PC-3 (cell line): ENCODE measurements at regions not wholly inside any gene's neighbourhood (a gene's known extent, or its start where the extent isn't known, plus 50 kb on each side); places are given as distances from the start of the nearest gene placed in this dataset.

Experiments used
- ATAC-seq: fragments of 200-7000 bp; cut with Tn5 transposase; 2 replicates; pipeline ENCODE4 v1.9.1; 2020; ENCODE audit warnings: mild to moderate bottlenecking, moderate library complexity
- BruUV-seq: library from RNA; stranded (reverse); fragments of 400-500 nt; replicated peaks from 2 replicates; lab custom pipeline; 2021; lab: Mats Ljungman, UMichigan
- CTCF ChIA-PET: fragments of 300-600 bp; sonication (Branson Sonifier 250); formaldehyde crosslinking; loops from one replicate; lab custom pipeline; 2022; ENCODE audit warnings: antibody characterized with exemption; lab: Charles Lee
- POLR2A ChIA-PET: fragments of 300-600 bp; sonication (Branson Sonifier 250); formaldehyde crosslinking; loops from one replicate; lab custom pipeline; 2022; ENCODE audit warnings: antibody characterized with exemption; ENCODE audit not compliant: unreplicated experiment; lab: Charles Lee
- DNase-seq: peaks from one replicate; pipeline ENCODE4 v3.0.0-alpha.2; 2015
- H2AFZ ChIP-seq: fragments of 300-600 bp; sonication (generic); 2 replicates; pipeline ENCODE4 v1.6.0; 2016; ENCODE audit warnings: antibody characterized with exemption, low read length
- H3F3A ChIP-seq: fragments of 300-600 bp; sonication (generic); one replicate; pipeline ENCODE4 v1.6.0; 2017; ENCODE audit warnings: antibody characterized with exemption, low read length, control low read depth, mild to moderate bottlenecking; ENCODE audit not compliant: unreplicated experiment
- H3K27ac ChIP-seq: fragments of 300-600 bp; sonication (generic); 2 replicates; pipeline ENCODE4 v1.5.1; 2016; ENCODE audit warnings: mild to moderate bottlenecking, low read length
- H3K27me3 ChIP-seq: fragments of 300-600 bp; sonication (generic); 2 replicates; pipeline ENCODE4 v1.6.1; 2016; ENCODE audit warnings: low read length, mixed read lengths
- H3K36me3 ChIP-seq: fragments of 300-600 bp; sonication (generic); 2 replicates; pipeline ENCODE4 v1.6.1; 2016; ENCODE audit warnings: low read depth, mixed run types, low read length, mixed read lengths
- H3K4me1 ChIP-seq: fragments of 300-600 bp; sonication (generic); 2 replicates; pipeline ENCODE4 v1.5.1; 2016; ENCODE audit warnings: low read length; ENCODE audit not compliant: insufficient read depth
- H3K4me2 ChIP-seq: fragments of 300-600 bp; sonication (generic); 2 replicates; pipeline ENCODE4 v1.6.0; 2016; ENCODE audit warnings: low read length
- H3K4me3 ChIP-seq: fragments of 300-600 bp; sonication (generic); 2 replicates; pipeline ENCODE4 v1.5.1; 2016; ENCODE audit warnings: mild to moderate bottlenecking, low read length, mixed read lengths
- H3K79me2 ChIP-seq: fragments of 300-600 bp; sonication (generic); 2 replicates; pipeline ENCODE4 v1.6.1; 2017; ENCODE audit warnings: low read length, mixed read lengths
- H3K9ac ChIP-seq: fragments of 300-600 bp; sonication (generic); 2 replicates; pipeline ENCODE4 v1.6.0; 2016; ENCODE audit warnings: mild to moderate bottlenecking, low read length
- H3K9me2 ChIP-seq: fragments of 300-600 bp; sonication (generic); replicated peaks from 2 replicates; pipeline ENCODE4 v1.6.1; 2016; ENCODE audit warnings: mixed run types, low read length, mixed read lengths
- H3K9me3 ChIP-seq: fragments of 300-600 bp; sonication (generic); 2 replicates; pipeline ENCODE4 v1.6.1; 2016; ENCODE audit warnings: low read length, mixed read lengths
- H4K20me1 ChIP-seq: fragments of 300-600 bp; sonication (generic); 2 replicates; pipeline ENCODE4 v1.6.1; 2016; ENCODE audit warnings: low read length, mixed read lengths
- EZH2 ChIP-seq: fragments of 300-600 bp; sonication (generic); IDR thresholded peaks from one replicate; pipeline ENCODE4 v1.6.1; 2017; ENCODE audit warnings: antibody characterized with exemption, mild to moderate bottlenecking, low read length; ENCODE audit not compliant: unreplicated experiment
- EZH2phosphoT487 ChIP-seq: fragments of 300-600 bp; sonication (generic); IDR thresholded peaks from 2 replicates; pipeline ENCODE4 v1.6.1; 2018; ENCODE audit warnings: mild to moderate bottlenecking, antibody characterized with exemption, low read length, borderline replicate concordance
- intact Hi-C: fragments of 100-400 bp; cut with micrococcal nuclease; formaldehyde crosslinking; loops from 2 replicates; pipeline ENCODE4 v1.9.0; 2023
- TF ChIP-seq, protein P1 (sequence below): fragments of 300-600 bp; sonication (generic); conservative IDR thresholded peaks from 2 replicates; pipeline ENCODE4 v1.5.1; 2017; ENCODE audit warnings: antibody characterized with exemption, low read depth, mild to moderate bottlenecking, low read length

DNA sequence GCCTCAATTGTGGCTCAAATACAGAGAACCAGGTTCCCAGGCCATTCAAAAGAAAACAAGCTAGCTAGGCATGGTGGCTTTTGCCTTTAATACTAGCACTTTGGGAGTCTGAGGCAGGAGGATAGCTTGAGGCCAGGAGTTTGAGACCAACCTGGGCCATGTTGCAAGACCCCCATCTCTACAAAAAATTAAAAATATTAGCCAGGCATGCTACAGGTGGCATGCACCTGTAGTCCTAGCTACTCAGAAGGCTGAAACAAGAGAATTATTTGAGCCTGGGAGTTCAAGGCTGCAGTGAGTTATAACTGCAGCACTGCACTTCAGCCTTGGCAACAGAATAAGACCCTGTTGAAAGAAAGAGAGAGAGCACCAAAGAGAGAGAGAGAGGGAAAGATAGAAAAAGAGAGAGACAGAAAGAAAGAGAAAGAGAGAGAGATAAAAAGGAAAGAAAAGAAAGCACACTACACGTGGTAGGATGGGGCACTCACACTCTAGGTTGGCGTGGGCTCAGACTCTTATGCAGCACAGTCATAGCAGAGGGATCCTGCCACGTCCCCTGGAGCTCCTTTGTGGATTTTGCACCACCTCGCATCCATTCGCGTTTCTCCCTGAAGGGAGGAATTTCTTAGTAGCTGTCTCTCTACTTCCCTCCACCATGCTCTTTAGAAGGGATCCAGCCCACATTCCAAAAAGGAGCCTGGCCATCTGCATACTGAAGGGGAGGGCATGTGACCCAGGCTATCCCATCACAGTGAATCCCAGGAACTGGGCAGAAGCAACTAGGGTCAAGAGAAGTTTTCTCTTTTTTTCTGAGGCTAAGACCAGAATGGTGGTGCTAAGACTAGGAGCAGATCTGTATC lies 789.9 kb downstream of the UQCRFS1 start:
- TF ChIP-seq EZH2, result no peak
- TF ChIP-seq, protein P1, sequence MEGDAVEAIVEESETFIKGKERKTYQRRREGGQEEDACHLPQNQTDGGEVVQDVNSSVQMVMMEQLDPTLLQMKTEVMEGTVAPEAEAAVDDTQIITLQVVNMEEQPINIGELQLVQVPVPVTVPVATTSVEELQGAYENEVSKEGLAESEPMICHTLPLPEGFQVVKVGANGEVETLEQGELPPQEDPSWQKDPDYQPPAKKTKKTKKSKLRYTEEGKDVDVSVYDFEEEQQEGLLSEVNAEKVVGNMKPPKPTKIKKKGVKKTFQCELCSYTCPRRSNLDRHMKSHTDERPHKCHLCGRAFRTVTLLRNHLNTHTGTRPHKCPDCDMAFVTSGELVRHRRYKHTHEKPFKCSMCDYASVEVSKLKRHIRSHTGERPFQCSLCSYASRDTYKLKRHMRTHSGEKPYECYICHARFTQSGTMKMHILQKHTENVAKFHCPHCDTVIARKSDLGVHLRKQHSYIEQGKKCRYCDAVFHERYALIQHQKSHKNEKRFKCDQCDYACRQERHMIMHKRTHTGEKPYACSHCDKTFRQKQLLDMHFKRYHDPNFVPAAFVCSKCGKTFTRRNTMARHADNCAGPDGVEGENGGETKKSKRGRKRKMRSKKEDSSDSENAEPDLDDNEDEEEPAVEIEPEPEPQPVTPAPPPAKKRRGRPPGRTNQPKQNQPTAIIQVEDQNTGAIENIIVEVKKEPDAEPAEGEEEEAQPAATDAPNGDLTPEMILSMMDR, result no peak
- TF ChIP-seq EZH2phosphoT487, result no peak
- DNase-seq (no peak), ATAC-seq (no peak)
- Histone ChIP-seq H3K9me3 (no peaks in the 10 kb centered on the region), H2AFZ (no peak overlapping the region), H3K27me3 (no peaks in the 10 kb centered on the region), H3F3A (no peaks in the 10 kb centered on the region), H3K9ac (no peak overlapping the region), H3K4me2 (no peak overlapping the region), H4K20me1 (no peaks in the 10 kb centered on the region), H3K36me3 (no peaks in the 10 kb centered on the region), H3K4me1 (no peaks in the 10 kb centered on the region), H3K9me2 (no peaks in the 10 kb centered on the region), H3K79me2 (no peaks in the 10 kb centered on the region), H3K27ac (no peak overlapping the region), H3K4me3 (no peak overlapping the region)
- intact Hi-C loops, result no loop called here
- no TSS peak for BruUV-seq
- ChIA-PET POLR2A (no interaction called here), CTCF (no interaction called here)

DNA sequence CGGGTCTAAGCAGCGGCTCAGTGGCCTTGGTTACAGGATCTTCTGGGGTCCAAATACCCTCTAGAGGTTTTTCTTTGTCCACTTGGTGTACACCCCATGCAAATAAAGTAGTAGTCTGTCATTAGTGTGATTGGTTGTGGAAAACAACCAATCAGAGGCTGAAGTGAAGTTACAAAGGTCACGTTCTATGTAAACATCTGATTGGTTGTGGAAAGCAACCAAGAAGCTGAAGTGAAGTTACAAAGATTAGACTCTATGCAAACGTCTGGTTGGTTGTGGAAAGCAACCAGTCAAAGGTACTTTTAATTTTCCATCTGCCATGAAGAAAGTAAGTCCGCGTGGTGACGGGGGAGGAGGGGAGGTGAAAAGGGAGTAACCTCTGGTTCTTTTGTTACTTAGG lies 790.9 kb downstream of the UQCRFS1 start:
- no peak overlapping the region for H3K27ac ChIP-seq
- intact Hi-C loops, result no loop called here
- no peak overlapping the region for H2AFZ ChIP-seq
- TF ChIP-seq EZH2 (no peak), EZH2phosphoT487 (no peak)
- TF ChIP-seq, protein P1, result no peak
- no peak overlapping the region for H3K4me3 ChIP-seq
- no peaks in the 10 kb centered on the region for H3K4me1 ChIP-seq
- BruUV-seq, result no TSS peak
- H4K20me1 ChIP-seq, result no peaks in the 10 kb centered on the region
- CTCF ChIA-PET, result no interaction called here
- POLR2A ChIA-PET, result no interaction called here
- H3K9ac ChIP-seq, result no peak overlapping the region
- H3F3A ChIP-seq, result no peaks in the 10 kb centered on the region
- no peaks in the 10 kb centered on the region for H3K9me2 ChIP-seq
- ATAC-seq (no peak), DNase-seq (no peak)
- H3K79me2 ChIP-seq, result no peaks in the 10 kb centered on the region
- H3K9me3 ChIP-seq, result no peaks in the 10 kb centered on the region
- H3K36me3 ChIP-seq, result no peaks in the 10 kb centered on the region
- H3K27me3 ChIP-seq, result no peaks in the 10 kb centered on the region
- no peak overlapping the region for H3K4me2 ChIP-seq

DNA sequence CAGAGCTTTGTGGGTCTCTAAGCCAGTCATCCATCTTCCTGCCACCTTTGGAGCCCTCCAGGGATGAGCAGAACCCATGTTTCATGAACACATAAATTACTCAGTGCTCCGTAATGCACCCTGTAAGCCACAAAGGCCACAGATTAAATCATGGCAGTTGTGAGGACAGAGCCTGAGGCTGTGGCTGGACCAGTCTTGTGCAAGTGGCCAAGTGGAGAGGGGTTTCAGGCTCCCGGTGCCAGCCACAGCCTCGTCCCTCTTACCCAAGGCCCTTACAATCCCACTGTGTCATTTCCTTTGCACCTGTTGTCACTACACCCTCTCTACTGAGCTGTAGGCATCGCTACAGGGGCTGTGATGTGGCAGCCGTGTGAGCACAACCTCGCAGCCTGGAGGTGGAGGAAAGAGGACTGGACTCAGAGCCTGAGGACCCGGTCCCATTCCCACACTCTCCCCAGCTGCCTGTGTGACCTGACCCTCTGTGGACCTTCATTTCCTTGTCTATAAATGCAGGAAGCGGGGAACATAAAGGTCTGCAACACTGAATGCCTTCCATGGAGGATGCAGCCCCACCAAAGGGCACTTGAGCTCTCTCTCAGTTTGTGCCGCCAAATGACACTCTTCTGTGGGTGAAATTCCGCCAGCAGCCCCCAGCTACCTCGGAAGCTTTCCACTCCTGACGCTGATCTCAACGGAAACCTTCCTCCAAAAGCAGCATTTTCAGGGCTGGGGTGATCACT lies 792.0 kb downstream of the UQCRFS1 start:
- DNase-seq, result no peak
- CTCF ChIA-PET, result no interaction called here
- Histone ChIP-seq H3K9ac (no peak overlapping the region), H3K4me1 (no peaks in the 10 kb centered on the region), H3K9me3 (no peaks in the 10 kb centered on the region), H3K27ac (no peak overlapping the region), H3F3A (no peaks in the 10 kb centered on the region), H3K79me2 (no peaks in the 10 kb centered on the region), H3K9me2 (no peaks in the 10 kb centered on the region), H3K27me3 (no peaks in the 10 kb centered on the region), H4K20me1 (no peaks in the 10 kb centered on the region), H3K4me2 (no peak overlapping the region), H3K36me3 (no peaks in the 10 kb centered on the region), H2AFZ (no peak overlapping the region), H3K4me3 (no peak overlapping the region)
- intact Hi-C loops, result no loop called here
- TF ChIP-seq, protein P1, result no peak
- no peak for TF ChIP-seq EZH2phosphoT487
- POLR2A ChIA-PET, result no interaction called here
- ATAC-seq, result no peak
- BruUV-seq, result no TSS peak
